ENCODE measurements at regions not wholly inside any gene's neighbourhood (a gene's known extent, or its start where the extent isn't known, plus 50 kb on each side); places are given as distances from the start of the nearest gene placed in this dataset.

GRCh38 chr4:114343015-114343414, 255.6 kb upstream of the UGT8 start:
- intact Hi-C loops (cut with DNase I): no loop called here
- no peak overlapping the region for H3K4me3 ChIP-seq
- H3K36me3 ChIP-seq: no peaks in the 10 kb centered on the region
- no peaks in the 10 kb centered on the region for H3K4me1 ChIP-seq
- no peaks in the 10 kb centered on the region for H3K9me3 ChIP-seq
- DNase-seq (no peak), FAIRE-seq (no peak), ATAC-seq (no peak)
- H3K27ac ChIP-seq: no peak overlapping the region
- no peak for TF ChIP-seq CTCF (IDR thresholded peaks at IDR 0.05)
- H3K27me3 ChIP-seq: no peaks in the 10 kb centered on the region

DNA sequence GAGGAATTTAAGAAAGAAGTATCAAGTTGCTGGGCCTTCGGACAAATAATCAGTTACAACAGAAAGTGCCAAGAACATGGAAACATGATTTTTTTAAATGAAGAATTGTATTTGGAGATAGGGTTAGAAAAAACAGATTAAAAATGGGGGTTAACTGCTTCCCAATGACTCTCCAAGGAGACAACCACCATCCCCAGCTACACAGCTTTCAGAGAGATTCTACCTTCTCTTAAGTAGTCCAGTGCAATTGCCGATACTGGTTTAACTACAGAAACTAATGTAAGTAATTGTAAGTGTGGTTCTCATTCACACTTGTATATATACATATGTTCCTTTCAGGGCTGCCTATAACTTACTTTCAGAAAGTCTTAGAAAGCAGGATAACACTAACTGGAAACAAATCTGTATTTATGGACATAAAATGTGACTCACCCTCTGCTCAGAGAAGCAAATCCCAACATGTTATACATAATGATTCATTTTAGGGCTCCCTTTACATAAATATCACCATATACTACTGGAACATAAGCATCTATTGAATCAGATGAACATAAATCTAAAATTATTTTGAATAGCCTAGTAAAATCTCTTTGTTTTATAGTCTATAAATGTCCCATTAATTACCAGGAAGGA, 248.9 kb upstream of the UGT8 start:
- Histone ChIP-seq H3K9me3 (no peaks in the 10 kb centered on the region), H3K27me3 (no peaks in the 10 kb centered on the region), H3K36me3 (no peaks in the 10 kb centered on the region), H3K4me1 (no peaks in the 10 kb centered on the region), H3K27ac (no peak overlapping the region), H3K4me3 (no peak overlapping the region)
- 91 to 92% methylated on average over 2 of the region's 2 CpGs for WGBS, 2 donors
- ATAC-seq (no peak), FAIRE-seq (no peak), DNase-seq (no peak)
- TF ChIP-seq CTCF (IDR thresholded peaks at IDR 0.05): no peak
- intact Hi-C loops (cut with DNase I): no loop called here

GRCh38 chr4:114358901-114359300, 239.7 kb upstream of the UGT8 start:
- ATAC-seq (no peak), FAIRE-seq (no peak), DNase-seq (no peak)
- Histone ChIP-seq H3K27ac (no peak overlapping the region), H3K4me3 (no peak overlapping the region), H3K4me1 (no peaks in the 10 kb centered on the region), H3K36me3 (no peaks in the 10 kb centered on the region), H3K27me3 (no peaks in the 10 kb centered on the region), H3K9me3 (no peaks in the 10 kb centered on the region)
- intact Hi-C loops (cut with DNase I): no loop called here
- TF ChIP-seq CTCF (IDR thresholded peaks at IDR 0.05): no peak

- H3K27ac ChIP-seq: no peak overlapping the region
- H3K4me3 ChIP-seq: no peak overlapping the region
- intact Hi-C loops (cut with DNase I): no loop called here
- 31 to 34% methylated on average over 3 of the region's 3 CpGs for WGBS, 2 donors
- no peak for FAIRE-seq
- H3K36me3 ChIP-seq: no peaks in the 10 kb centered on the region
- no peak for ATAC-seq
- DNase-seq: no peak
- H3K4me1 ChIP-seq: no peaks in the 10 kb centered on the region
- no peak for TF ChIP-seq CTCF (IDR thresholded peaks at IDR 0.05)
- H3K27me3 ChIP-seq: no peaks in the 10 kb centered on the region
- H3K9me3 ChIP-seq: no peaks in the 10 kb centered on the region
Observed at GRCh38 chr4:114361249-114361648, 237.4 kb upstream of the UGT8 start.

DNA sequence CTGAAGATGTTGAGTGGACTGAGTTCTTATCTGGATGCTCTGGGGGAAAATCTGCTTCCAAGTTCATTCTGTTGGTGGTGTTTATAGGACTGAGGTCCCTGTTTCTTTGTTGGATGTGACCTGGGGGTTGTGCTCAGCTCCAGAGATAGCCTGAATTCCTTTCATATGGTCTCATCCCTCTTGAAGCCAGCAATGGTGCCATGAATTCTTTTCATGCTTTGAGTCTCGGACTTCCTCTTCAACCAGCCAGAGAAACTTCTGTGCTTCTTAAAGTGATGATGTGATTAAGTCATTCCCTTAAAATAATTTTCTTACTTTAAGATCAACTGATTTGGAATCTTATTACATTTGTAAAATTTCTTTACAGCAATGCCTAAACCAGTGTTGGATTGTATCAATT, 233.8 kb upstream of the UGT8 start:
- Histone ChIP-seq H3K4me1 (no peaks in the 10 kb centered on the region), H3K27me3 (no peaks in the 10 kb centered on the region), H3K4me3 (no peak overlapping the region), H3K27ac (no peak overlapping the region), H3K9me3 (no peaks in the 10 kb centered on the region), H3K36me3 (no peaks in the 10 kb centered on the region)
- DNase-seq (no peak), ATAC-seq (no peak), FAIRE-seq (no peak)
- no peak for TF ChIP-seq CTCF (IDR thresholded peaks at IDR 0.05)
- WGBS, 2 donors: 71 to 75% methylated on average over 1 of the region's 1 CpG
- intact Hi-C loops (cut with DNase I): no loop called here
